GM21786 (cell line): ENCODE measurements at regions not wholly inside any gene's neighbourhood (a gene's known extent, or its start where the extent isn't known, plus 50 kb on each side); places are given as distances from the start of the nearest gene placed in this dataset.

Source experiments
- ATAC-seq: cut with Tn5 transposase; IDR thresholded peaks from one replicate; pipeline ENCODE4 v1.9.1; 2021; ENCODE audit not compliant: unreplicated experiment

GRCh38 chr22:48091656-48092223 is 1329.3 kb downstream of the TBC1D22A start:
- no peak for ATAC-seq

GRCh38 chr22:48091060-48091650 is 1328.7 kb downstream of the TBC1D22A start:
- ATAC-seq = no peak

DNA sequence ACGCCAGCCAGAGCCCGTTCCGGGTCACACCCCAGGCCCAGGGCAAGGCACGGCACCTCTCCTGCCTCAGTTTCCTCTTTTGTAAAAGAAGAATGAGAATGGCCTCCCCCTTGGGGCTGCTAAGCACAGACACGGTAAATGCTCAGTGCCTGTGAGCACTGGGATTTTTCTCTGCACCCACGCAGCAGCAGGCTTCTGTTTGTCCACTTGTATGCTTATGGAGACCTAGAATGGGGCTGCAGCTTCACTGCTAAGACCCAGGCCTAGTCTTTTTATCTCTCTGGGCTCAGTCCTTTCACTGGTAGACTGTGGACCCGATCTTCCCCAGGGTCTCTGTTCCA is 1327.9 kb downstream of the TBC1D22A start:
- ATAC-seq = no peak

DNA sequence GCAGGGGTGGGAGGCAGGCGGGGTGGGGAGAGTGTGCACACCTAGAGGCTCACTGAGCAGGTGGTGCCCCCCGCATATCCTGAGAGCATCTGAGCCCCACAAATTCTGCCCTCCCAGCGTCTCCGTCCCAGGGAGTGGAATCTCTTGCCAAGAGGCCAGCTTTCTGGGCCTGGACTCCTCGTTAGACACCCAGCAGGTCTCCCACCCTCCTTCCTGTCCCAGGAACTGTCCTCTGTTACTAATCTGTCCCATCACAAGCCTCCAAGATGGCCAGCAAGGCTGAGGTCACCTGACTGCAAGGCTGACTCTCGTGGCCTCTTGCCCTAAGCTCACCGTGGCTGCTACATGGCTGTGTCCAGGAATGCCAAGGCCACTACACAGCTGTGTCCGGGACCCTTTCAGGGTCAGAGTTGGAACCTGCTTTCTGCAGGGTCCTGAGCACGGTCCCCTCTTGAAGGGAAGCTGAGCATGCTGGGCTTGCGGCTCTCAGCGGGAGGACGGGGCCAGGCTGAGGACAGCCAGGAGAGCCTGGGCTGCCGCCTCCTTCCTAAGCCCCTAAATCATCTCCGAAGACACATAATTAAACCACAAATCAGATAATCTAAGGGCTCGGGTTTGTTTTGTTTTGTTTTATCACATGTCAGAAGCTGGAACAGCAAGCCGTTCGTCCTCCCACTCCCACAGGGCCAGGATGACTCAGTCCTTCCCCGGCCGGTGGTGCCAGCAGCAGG is 1327.3 kb downstream of the TBC1D22A start:
- ATAC-seq = no peak

- no peak for ATAC-seq
Measured at GRCh38 chr22:48088926-48089536, 1326.6 kb downstream of the TBC1D22A start.

- no peak for ATAC-seq
Measured at GRCh38 chr22:48088251-48088650, 1325.8 kb downstream of the TBC1D22A start.

DNA sequence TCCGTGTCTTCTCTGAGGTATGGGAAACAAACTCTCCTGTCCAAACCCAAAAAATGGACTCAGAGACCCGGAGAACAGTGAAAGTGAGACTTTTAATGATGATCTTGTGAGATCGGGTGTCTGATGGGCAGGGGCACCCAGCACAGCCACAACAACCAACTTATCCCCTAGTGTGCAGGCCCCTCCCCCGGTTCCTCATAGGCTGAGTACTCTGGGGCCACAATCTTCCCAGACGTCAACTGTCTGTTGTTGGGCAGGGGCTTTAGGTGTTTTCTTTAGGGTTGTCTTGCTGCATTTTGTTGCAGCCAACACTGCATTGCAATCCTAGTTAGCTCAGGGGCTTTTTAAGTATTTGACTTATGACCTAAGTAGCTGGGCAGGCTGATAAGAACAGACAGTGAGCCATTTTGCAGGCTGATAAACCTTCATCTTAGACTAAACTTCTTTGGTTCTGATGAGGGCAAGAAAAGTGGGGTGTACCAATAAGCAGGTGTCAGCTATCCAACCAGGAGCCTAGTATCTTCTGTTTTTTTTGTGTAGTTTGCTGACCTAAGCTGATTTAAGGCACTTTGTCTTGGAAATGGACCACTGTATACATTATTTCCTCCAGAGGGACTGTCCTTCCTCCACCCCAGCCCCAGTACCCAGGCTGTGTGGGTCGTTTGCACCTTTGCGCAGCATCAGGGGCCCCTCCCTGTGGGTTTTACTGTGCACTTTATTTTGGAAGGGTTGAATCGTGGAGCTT is 1323.6 kb downstream of the TBC1D22A start:
- no peak for ATAC-seq

DNA sequence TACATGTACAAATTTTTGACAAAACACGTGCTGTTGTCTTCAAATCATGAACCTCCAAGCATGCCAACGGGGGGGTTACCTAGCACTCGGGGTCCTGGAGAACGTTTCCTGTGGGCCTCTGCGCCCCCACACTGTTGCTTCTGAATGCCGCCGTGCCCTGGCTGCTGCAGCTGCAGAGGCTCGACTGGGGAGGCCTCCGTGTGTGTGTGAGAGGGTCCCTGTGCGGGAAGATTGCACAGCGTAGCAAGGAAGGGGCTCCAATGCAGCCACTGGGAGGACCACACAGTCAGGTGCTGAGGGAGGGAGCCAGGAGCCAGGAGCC is 1322.2 kb downstream of the TBC1D22A start:
- ATAC-seq = no peak

- ATAC-seq = no peak
Measured at GRCh38 chr22:48084041-48084728, 1321.7 kb downstream of the TBC1D22A start.

- no peak for ATAC-seq
Measured at GRCh38 chr22:48083502-48083901, 1321.1 kb downstream of the TBC1D22A start.

- no peak for ATAC-seq
Measured at GRCh38 chr22:48082284-48082683, 1319.8 kb downstream of the TBC1D22A start.

DNA sequence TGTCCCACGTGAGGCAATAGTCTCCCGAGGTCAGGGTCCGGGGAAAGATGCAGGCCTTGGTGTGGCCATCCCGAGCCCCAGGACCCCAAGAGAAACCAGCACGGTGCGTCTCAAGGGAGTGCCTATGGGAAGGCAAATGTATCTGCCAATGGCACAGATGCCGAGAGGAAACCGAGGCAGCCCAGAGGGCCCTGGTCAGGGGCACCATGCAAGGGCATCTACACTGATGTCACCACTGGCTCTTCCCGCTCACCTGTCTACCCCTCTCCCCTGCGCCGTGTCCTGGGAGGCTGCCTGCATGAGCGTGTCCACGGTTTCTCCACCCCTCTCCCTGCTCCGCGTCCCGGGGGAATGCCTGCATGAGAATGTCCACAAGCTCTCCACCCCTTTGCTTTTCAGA is 1318.8 kb downstream of the TBC1D22A start:
- ATAC-seq = no peak

DNA sequence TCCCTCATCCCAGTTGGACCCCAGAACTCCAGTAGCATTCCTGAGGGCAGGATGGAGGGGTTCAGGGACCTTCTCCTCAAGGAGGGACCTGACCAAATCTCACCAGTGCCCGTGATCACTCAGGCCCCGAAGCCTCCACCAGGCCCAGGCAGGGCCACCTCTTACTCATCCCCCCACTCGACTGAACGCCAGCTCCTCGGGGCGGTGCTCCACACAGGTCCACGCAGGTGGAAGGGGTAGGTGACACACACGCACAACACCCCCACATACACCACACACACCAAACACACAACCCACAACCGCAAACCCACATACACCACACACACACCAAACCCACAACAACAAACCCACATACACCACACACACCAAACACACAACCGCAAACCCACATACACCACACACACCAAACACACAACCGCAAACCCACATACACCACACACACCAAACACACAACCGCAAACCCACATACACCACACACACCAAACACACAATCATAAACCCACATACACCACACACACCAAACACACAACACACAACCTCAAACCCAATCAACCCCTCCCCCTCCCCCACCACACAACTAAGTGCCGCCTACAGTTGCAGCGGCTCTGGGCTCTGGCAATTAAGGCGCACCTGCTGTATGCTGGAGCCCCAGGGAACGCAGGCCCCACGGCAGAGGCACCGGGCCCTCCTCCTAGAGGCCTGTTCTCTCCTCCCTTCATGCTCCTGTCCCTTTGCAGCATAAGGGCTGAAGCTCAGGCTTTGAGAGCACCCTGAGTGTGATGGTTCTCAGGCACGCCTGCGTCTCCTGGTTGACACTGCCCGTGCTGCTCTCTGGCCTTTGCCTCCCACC is 1318.1 kb downstream of the TBC1D22A start:
- no peak for ATAC-seq

GRCh38 chr22:48079505-48080290 is 1317.2 kb downstream of the TBC1D22A start:
- ATAC-seq = no peak

- ATAC-seq = no peak
Measured at GRCh38 chr22:48078825-48079224, 1316.4 kb downstream of the TBC1D22A start.

DNA sequence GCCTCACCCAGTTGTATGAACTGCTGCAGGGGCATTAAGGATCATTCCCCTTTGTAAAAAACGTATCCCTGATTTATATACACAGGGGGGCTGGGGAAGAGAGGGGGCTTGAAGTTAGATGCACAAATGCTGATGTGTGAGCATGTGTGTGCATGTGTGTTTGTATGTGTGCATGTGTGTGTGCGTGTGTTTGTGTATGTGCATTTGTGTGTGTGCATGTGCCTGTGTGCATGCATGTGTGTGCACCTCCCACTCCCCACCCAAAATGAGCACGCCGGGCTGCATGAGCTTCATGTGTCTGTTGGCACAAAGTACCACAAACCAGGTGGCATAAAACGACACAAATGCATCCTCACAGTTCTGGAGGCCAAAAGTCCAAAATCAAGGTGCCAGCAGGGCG is 1315.2 kb downstream of the TBC1D22A start:
- no peak for ATAC-seq

DNA sequence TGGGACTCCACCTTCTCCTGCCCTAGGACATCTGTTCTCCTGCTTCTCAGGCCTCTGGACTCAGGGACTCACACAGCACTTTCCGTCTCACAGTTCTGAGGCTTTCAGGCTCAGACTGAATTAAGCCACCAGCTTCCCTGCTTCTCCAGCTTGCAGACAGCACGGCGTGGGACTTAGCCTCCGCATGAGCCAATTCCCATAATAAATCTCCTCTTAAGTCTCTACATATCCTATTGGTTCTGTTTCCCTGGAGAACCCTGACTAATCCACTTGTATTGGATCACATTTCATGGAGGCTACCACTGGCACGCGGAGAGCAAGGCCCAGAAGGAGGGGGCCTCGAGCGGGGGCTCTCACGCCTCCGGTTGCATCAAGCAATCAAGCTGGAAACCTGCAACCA is 1313.6 kb downstream of the TBC1D22A start:
- ATAC-seq = no peak

DNA sequence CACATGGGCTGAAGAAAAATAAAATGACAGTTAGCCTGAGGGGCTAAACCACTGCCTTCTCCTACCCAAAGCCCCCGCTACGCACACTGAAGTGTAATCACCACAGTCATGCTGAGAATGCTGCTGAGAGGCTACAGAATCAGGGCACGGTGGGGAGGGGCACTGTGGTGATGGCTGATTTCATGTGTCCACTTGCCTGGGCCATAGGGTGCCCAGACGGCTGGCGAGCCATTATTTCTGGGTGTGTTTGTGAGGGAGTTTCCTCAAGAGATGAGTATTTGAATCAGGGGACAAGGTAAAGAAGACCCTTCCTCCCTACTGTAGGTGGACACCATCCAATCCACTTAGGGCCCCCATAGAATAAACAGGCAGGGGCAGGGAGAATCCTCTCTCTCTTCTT is 1313.2 kb downstream of the TBC1D22A start:
- ATAC-seq = no peak

GRCh38 chr22:48072777-48073176 is 1310.3 kb downstream of the TBC1D22A start:
- ATAC-seq = no peak
